SK-N-SH (cell line): ENCODE measurements at regions not wholly inside any gene's neighbourhood (a gene's known extent, or its start where the extent isn't known, plus 50 kb on each side); places are given as distances from the start of the nearest gene placed in this dataset.

Experiments used
- REST ChIP-seq: IDR thresholded peaks from 2 replicates; pipeline ENCODE4 v1.6.1; 2012; ENCODE audit warnings: mild to moderate bottlenecking, low read depth, low read length, moderate library complexity
- SIN3A ChIP-seq: IDR thresholded peaks from 2 replicates; pipeline ENCODE4 v1.6.1; 2012; ENCODE audit warnings: low read depth, mild to moderate bottlenecking, low read length, moderate library complexity, borderline replicate concordance
- SMC3 ChIP-seq: IDR thresholded peaks from 2 replicates; pipeline ENCODE4 v1.6.1; 2012; ENCODE audit warnings: low read depth, low read length, improper control_type of control experiment

- TF ChIP-seq SIN3A (no peak), SMC3 (no peak), REST (no peak)
Observed at GRCh38 chr13:40290758-40291157, 375.7 kb downstream of the FOXO1 start.
